Astrocyte (in vitro differentiated cells and primary cell): ENCODE measurements at regions not wholly inside any gene's neighbourhood (a gene's known extent, or its start where the extent isn't known, plus 50 kb on each side); places are given as distances from the start of the nearest gene placed in this dataset.

Source experiments
- CTCF ChIP-seq: IDR thresholded peaks from 2 replicates; pipeline ENCODE4 v1.5.1; 2011; ENCODE audit warnings: low read depth, mild to moderate bottlenecking, inconsistent platforms, low read length, moderate library complexity; ENCODE audit not compliant: insufficient read depth
- EZH2 ChIP-seq: IDR thresholded peaks from 2 replicates; pipeline ENCODE4 v1.6.1; 2012; ENCODE audit warnings: mild to moderate bottlenecking, low read length, inconsistent platforms; ENCODE audit not compliant: insufficient read depth

- TF ChIP-seq CTCF = no peak
- TF ChIP-seq EZH2 = no peak
These were observed 327.7 kb downstream of the CDC5L start for GRCh38 chr6:44715188-44715587.
